GM18951 (cell line): ENCODE measurements at regions not wholly inside any gene's neighbourhood (a gene's known extent, or its start where the extent isn't known, plus 50 kb on each side); places are given as distances from the start of the nearest gene placed in this dataset.

ENCODE experiments used
- POLR2A ChIP-seq: IDR thresholded peaks from 4 replicates; pipeline ENCODE4 v1.6.1; 2011; ENCODE audit warnings: mild to moderate bottlenecking; ENCODE audit not compliant: insufficient read length, insufficient read depth; ENCODE audit errors: extremely low read depth
- in situ Hi-C: fragments of 300-500 bp; cut with MboI; formaldehyde crosslinking; loops from one replicate; pipeline ENCODE4 v1.12.0; 2022; ENCODE audit warnings: low sequenced_read_pairs, mixed read lengths, inconsistent platforms; ENCODE audit not compliant: unreplicated experiment

- in situ Hi-C loops = no loop called here
Measured at GRCh38 chr10:36251068-36251467, 609.0 kb upstream of the FZD8 start.

GRCh38 chr10:36248304-36248981, 606.3 kb upstream of the FZD8 start:
- in situ Hi-C loops = no loop called here
- TF ChIP-seq POLR2A = no peak

More at GRCh38 chr10:36251068-36251467, 609.0 kb upstream of the FZD8 start:
- no peak for TF ChIP-seq POLR2A

- in situ Hi-C loops = no loop called here
- no peak for TF ChIP-seq POLR2A
Measured at GRCh38 chr10:36247478-36247877, 605.4 kb upstream of the FZD8 start.

GRCh38 chr10:36236931-36237330, 594.8 kb upstream of the FZD8 start:
- in situ Hi-C loops = no loop called here

DNA sequence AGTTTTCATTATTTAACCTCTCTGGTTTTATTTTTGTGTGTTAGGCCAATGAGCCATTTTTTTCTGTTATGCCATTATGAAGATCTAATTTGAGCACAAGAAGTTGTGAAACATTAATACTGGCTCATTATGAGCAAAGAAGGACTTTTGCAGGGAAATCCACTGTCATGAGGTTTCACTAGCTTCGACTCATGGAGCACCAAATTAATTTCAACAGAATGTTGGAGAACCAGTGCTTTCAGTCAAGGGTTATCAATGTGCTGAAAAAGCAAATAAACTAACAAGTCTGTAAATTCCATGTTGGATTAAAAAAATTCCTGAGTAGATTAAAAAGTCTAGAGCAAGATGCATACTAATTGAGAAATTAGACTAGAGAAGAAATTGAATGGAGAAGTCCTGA, 594.2 kb upstream of the FZD8 start:
- TF ChIP-seq POLR2A = no peak
- in situ Hi-C loops = no loop called here

More at GRCh38 chr10:36236931-36237330, 594.8 kb upstream of the FZD8 start:
- no peak for TF ChIP-seq POLR2A

DNA sequence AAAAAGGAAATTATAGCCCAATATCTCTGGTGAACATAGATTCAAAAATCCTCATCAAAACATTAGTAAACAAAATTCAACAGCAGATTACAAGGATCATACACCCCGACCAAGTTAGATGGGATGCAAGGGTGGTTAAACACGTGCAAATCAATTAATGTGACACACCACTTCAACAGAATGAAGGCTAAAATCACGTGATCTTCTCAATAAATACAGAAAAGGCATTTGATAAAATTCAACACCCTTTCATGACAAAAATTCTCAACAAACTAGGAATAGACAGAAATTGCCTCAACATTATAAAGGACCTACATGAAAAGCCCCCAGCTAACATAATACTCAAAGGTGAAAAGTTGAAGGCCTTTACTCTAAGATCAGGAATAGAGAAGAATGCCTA, 590.8 kb upstream of the FZD8 start:
- TF ChIP-seq POLR2A = no peak
- in situ Hi-C loops = no loop called here

GRCh38 chr10:36224431-36224985, 582.4 kb upstream of the FZD8 start:
- in situ Hi-C loops = no loop called here

GRCh38 chr10:36221101-36221500, 579.0 kb upstream of the FZD8 start:
- in situ Hi-C loops = no loop called here
- no peak for TF ChIP-seq POLR2A

More at GRCh38 chr10:36224431-36224985, 582.4 kb upstream of the FZD8 start:
- no peak for TF ChIP-seq POLR2A

- in situ Hi-C loops = no loop called here
- TF ChIP-seq POLR2A = no peak
Measured at GRCh38 chr10:36220151-36220550, 578.1 kb upstream of the FZD8 start.

DNA sequence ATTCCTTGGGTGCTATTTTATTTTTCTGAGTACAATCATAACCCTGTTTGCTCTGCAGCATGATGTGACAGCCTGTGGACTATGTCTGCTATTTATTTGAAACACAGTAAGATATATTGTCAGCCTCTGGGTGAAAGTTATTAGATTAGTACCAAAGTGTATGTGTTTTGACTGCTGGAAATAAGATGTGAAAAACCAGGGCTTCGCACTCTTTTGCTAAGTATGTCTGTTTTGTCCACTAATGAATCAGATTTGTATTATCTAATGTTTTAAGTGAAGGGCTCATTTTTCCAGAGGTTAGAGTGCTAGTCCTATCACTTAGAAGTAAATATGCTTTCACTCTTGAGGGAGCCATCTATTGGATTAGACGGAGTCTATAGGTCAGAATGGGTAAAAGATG, 569.8 kb upstream of the FZD8 start:
- no peak for TF ChIP-seq POLR2A
- in situ Hi-C loops = no loop called here

DNA sequence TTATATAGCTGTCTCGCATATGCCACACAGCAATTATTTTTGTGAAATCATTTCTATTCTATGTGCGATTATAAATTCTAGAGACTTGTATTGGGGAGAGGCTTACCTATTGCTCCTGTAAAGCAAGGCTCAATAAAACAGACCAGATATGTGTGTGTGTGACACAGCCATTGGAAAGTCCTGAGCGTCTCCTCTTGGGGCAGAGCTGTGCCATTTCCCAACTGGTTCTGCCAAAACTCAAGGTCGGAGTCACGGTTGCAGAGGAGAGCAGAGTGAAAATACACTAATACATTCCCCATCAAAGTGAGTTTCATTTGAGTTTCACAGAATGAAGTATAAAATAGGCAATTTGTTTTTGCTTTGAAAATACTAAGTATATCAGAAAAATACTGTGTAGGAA, 567.4 kb upstream of the FZD8 start:
- TF ChIP-seq POLR2A = no peak
- in situ Hi-C loops = no loop called here

- in situ Hi-C loops = no loop called here
- no peak for TF ChIP-seq POLR2A
Measured at GRCh38 chr10:36202881-36203280, 560.8 kb upstream of the FZD8 start.

DNA sequence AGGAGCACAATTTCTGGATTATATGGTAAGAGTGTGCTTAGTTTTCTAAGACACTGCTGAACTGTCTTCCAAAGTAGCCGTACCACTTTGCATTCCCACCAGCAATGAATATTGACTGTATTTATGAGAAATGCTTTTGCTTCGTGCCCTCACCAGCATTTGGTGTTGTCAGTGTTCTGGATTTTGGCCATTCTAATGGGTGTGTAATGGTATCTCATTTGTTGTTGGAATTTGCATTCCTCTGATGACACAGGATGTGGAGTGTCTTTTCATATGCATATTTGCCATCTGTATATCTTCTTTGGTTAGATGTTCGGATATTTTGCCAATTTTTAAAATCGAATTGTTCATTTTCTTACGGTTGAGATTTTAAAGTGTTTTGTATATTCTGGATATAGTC, 558.5 kb upstream of the FZD8 start:
- TF ChIP-seq POLR2A = no peak
- in situ Hi-C loops = no loop called here

- no peak for TF ChIP-seq POLR2A
- in situ Hi-C loops = no loop called here
Measured at GRCh38 chr10:36198322-36198721, 556.2 kb upstream of the FZD8 start.
